KBM-7 (cell line): ENCODE measurements at regions not wholly inside any gene's neighbourhood (a gene's known extent, or its start where the extent isn't known, plus 50 kb on each side); places are given as distances from the start of the nearest gene placed in this dataset.

Source experiments
- DNase-seq: peaks from one replicate; pipeline ENCODE4 v3.0.0-alpha.2; 2015
- in situ Hi-C: fragments of 300-500 bp; cut with MboI; formaldehyde crosslinking; loops from 2 replicates; pipeline ENCODE4 v1.14.3; 2020; ENCODE audit warnings: low sequenced_read_pairs, low pct_unique_long_range_greater_than_20kb, mixed read lengths

- in situ Hi-C loops = no loop called here
Measured at GRCh38 chr1:208835097-208835463, 590.9 kb upstream of the PLXNA2 start.

GRCh38 chr1:208835781-208836180 is 591.6 kb upstream of the PLXNA2 start:
- no peak for DNase-seq
- in situ Hi-C loops = no loop called here

More at GRCh38 chr1:208835097-208835463, 590.9 kb upstream of the PLXNA2 start:
- DNase-seq = no peak

GRCh38 chr1:208837242-208837641 is 593.1 kb upstream of the PLXNA2 start:
- DNase-seq = no peak
- in situ Hi-C loops = no loop called here

- in situ Hi-C loops = no loop called here
Measured at GRCh38 chr1:208841436-208841835, 597.3 kb upstream of the PLXNA2 start.

GRCh38 chr1:208842451-208842850 is 598.3 kb upstream of the PLXNA2 start:
- in situ Hi-C loops = no loop called here
- DNase-seq = no peak

More at GRCh38 chr1:208841436-208841835, 597.3 kb upstream of the PLXNA2 start:
- no peak for DNase-seq

GRCh38 chr1:208844158-208844557 is 600.0 kb upstream of the PLXNA2 start:
- no peak for DNase-seq
- in situ Hi-C loops = no loop called here

GRCh38 chr1:208848854-208849253 is 604.7 kb upstream of the PLXNA2 start:
- in situ Hi-C loops = no loop called here
- DNase-seq = no peak

GRCh38 chr1:208850442-208850841 is 606.3 kb upstream of the PLXNA2 start:
- in situ Hi-C loops = no loop called here
- DNase-seq = no peak

- DNase-seq = no peak
- in situ Hi-C loops = no loop called here
Measured at GRCh38 chr1:208851366-208851765, 607.2 kb upstream of the PLXNA2 start.

GRCh38 chr1:208852911-208853310 is 608.7 kb upstream of the PLXNA2 start:
- in situ Hi-C loops = no loop called here
- no peak for DNase-seq

GRCh38 chr1:208855403-208855802 is 611.2 kb upstream of the PLXNA2 start:
- no peak for DNase-seq
- in situ Hi-C loops = no loop called here

GRCh38 chr1:208857465-208857864 is 613.3 kb upstream of the PLXNA2 start:
- in situ Hi-C loops = no loop called here
- no peak for DNase-seq

GRCh38 chr1:208858738-208859137 is 614.6 kb upstream of the PLXNA2 start:
- no peak for DNase-seq
- in situ Hi-C loops = no loop called here

GRCh38 chr1:208864366-208864965 is 620.3 kb upstream of the PLXNA2 start:
- DNase-seq = no peak
- in situ Hi-C loops = no loop called here

GRCh38 chr1:208866386-208866955 is 622.3 kb upstream of the PLXNA2 start:
- in situ Hi-C loops = no loop called here
- DNase-seq = no peak

GRCh38 chr1:208868554-208868953 is 624.4 kb upstream of the PLXNA2 start:
- DNase-seq = no peak
- in situ Hi-C loops = no loop called here

- in situ Hi-C loops = no loop called here
- DNase-seq = no peak
Measured at GRCh38 chr1:208874915-208875314, 630.7 kb upstream of the PLXNA2 start.

- no peak for DNase-seq
- in situ Hi-C loops = no loop called here
Measured at GRCh38 chr1:208879022-208879421, 634.8 kb upstream of the PLXNA2 start.

GRCh38 chr1:208880433-208881100 is 636.4 kb upstream of the PLXNA2 start:
- no peak for DNase-seq
- in situ Hi-C loops = no loop called here

- in situ Hi-C loops = no loop called here
- no peak for DNase-seq
Measured at GRCh38 chr1:208885060-208885459, 640.9 kb upstream of the PLXNA2 start.

- no peak for DNase-seq
- in situ Hi-C loops = no loop called here
Measured at GRCh38 chr1:208885650-208886049, 641.5 kb upstream of the PLXNA2 start.
